ENCODE measurements at regions not wholly inside any gene's neighbourhood (a gene's known extent, or its start where the extent isn't known, plus 50 kb on each side); places are given as distances from the start of the nearest gene placed in this dataset.

- TF ChIP-seq CTCF (conservative IDR thresholded peaks at IDR 0.05; ENCODE audit: low read depth in 2 of 2) = no peak
- TF ChIP-seq CREB1 (CRISPR knock-in tag; IDR thresholded peaks at IDR 0.05; ENCODE audit: low read depth) = no peak
- no peak for TF ChIP-seq POLR2AphosphoS5 (IDR thresholded peaks at IDR 0.05; ENCODE audit: low read depth)
- TF ChIP-seq JUNB (IDR thresholded peaks at IDR 0.05; ENCODE audit: unreplicated experiment) = no peak
- no peak for TF ChIP-seq EZH2 (IDR thresholded peaks at IDR 0.05; ENCODE audit: low read depth, unreplicated experiment)
- TF ChIP-seq REST (IDR thresholded peaks at IDR 0.05; ENCODE audit: unreplicated experiment) = no peak
- TF ChIP-seq NANOG (IDR thresholded peaks at IDR 0.05; ENCODE audit: borderline replicate concordance) = no peak
- no peak for TF ChIP-seq ETS1 (IDR thresholded peaks at IDR 0.05)
Observed at GRCh38 chr10:63744060-63744941, 223.1 kb downstream of the REEP3 start.
